Hematopoietic multipotent progenitor cell treated with erythropoietin and hydrocortisone succinate and interleukin-3 and kit ligand, for 4 days (in vitro differentiated cells): ENCODE measurements at regions not wholly inside any gene's neighbourhood (a gene's known extent, or its start where the extent isn't known, plus 50 kb on each side); places are given as distances from the start of the nearest gene placed in this dataset.

Experiments
- DNase-seq: peaks from one replicate; pipeline ENCODE4 v3.0.0-alpha.2; 2015

DNA sequence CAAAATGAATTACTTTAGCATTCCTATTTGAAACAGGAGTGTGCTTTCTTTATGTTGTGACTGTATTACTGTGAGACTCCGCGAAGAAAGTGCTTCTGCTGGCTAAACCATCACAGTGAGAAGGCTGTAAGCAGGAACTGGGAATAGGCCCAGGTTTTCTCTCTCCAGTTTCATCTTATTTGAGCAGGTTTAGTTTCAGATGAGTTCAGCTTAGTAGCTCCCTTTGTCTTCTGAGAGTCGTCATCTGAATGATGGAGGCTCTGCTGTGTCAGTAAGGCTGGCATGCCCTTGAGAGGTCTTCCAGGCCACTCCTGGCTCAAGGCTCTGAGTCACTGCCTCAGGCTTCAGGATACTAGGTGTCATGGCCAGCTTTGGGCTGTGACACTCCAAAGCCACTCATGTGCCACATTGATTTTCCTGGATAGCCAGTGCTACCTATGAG is 205.6 kb upstream of the RGS6 start:
- no peak for DNase-seq

- DNase-seq, result no peak
Measured at GRCh38 chr14:71728386-71728785, 203.8 kb upstream of the RGS6 start.

GRCh38 chr14:71729596-71729995 is 202.6 kb upstream of the RGS6 start:
- no peak for DNase-seq

DNA sequence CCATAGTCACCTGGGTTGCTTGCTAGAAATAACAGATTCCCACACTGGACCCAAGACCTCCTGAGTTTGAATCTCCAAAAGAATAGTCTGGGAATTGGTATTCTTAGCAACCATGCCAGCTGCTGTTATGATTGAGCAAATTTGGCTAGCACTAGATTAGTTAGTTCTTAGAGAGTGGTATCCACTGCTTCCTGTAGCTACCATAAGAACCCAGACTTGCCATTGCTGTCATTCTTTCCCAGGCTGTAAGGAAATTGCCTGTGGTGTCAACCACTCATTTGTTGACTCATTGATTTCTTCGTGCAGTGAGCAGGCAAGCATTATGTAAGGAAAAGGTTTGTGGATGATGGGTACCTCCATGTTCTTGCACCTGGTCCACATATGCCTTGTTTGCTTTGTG is 201.8 kb upstream of the RGS6 start:
- no peak for DNase-seq

DNA sequence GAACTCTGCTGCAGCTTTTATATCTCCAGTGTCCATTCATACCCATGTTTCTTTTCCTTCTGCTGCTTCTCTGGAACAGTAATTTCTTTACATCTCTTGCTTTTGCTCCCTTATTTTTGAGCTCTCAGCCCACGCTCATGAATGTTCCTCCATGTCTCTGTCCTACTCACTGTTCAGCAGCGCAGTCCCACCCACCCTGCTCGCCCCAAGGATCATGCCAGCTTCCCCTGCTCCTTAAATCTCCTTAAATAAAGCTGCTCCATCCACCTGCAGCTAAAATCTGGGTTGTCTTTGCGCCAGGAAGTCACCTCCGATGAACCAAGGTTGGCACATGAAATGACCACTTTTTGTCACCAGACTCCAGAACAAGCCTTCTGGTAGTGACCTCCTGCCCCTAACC is 201.1 kb upstream of the RGS6 start:
- DNase-seq, result no peak

DNA sequence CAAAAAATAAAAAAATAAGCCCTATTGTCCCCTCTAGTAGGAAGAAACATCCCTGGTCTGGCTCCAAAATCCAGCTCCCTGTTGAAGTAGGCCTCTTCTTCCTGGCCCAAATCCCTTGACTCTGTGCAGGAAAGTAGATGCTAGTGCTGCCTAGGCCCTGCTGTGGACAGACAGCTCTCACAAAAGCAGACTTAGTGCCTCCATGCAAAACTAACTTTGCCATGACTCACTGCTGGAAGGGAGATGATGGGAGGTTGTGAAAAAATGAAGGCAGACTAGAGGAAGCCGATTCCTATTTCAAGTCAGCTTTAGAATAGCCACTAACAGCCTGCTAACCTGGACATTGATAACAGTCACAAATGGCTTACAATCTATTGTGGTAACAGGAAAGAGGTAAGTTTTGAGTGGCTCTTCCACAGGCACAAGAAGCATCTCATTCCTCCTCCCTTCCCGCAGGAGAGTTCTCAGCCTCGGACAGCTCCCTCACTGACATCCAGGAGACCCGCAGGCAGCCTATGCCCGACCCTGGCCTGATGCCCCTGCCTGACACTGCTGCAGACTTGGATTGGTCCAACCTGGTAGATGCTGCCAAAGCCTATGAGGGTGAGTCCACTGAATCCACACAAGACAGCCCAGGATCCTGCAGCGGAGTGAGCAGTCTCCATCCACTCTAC is 198.9 kb upstream of the RGS6 start:
- DNase-seq, result no peak

GRCh38 chr14:71734076-71734475 is 198.2 kb upstream of the RGS6 start:
- DNase-seq, result no peak

DNA sequence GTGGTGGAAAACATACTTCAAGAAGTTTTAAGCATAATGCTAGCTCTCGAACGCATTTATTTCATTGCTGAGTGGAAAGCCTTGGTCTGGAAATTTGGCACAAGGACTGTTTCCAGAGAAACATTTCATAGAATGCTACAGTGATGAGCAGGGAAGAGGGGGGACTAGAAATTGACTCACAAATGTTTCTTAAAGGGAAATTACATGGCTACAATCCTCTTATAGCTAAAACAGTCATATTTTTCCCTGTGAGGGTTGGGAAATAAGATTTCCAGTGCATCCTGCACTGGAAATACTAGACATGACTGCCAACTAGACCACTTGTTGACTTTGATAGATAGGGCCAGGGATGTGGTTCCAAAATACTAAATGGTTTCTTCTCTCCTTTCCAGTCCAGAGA is 197.3 kb upstream of the RGS6 start:
- no peak for DNase-seq

DNA sequence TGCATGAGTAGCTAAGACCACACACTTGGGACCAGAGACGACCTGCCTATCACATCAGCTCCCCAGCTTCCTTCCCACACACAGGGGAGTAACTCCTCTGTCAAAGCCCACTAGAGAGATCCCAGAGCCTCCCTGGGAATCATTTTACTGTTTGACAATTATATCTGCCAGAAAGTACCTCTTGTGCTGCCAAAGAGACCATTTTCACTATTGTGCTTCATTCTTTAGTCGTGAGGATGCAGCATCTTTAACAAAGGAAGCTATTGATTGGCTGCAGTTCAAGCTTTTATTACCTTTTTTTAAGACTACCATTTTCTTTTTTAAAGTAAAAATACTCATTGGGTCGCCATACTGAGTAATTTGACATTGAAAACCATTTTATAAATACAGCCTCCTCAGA is 194.5 kb upstream of the RGS6 start:
- DNase-seq, result no peak

DNA sequence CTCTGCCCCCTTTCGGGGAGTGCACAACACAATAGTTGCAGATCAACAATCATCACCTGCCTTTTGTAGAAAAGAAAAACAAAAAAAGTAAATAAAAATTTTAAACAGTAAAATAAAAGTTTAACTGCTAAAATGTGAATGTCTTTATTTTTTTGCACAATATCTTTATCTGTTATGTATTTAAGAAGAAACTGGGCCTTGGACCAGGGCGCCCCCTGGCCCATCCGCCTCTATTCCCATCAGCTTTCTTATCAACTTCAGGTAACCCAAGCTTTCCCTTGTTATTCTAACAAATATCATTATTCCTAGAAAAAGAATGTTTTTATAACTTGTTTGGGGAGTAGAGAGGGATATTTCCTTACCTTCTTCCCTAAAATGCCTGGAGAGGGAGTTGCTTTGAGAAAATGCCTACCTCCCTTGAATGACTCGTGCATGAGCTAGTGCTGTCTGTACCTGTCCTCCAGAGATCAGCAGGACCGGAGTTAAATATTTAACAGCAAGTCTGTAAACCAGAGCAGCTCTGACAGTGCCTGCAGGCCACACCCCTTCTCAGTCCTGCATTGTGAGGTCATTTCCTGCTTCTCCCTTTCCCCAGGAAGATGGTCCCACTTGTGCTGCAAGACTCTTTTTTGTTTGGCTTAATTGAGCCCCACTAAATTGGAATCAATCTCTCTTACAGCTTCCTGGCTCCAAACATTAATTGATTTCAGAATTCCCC is 192.8 kb upstream of the RGS6 start:
- peak; percentile 43 for DNase-seq

- no peak for DNase-seq
Measured at GRCh38 chr14:71741241-71741640, 191.0 kb upstream of the RGS6 start.

DNA sequence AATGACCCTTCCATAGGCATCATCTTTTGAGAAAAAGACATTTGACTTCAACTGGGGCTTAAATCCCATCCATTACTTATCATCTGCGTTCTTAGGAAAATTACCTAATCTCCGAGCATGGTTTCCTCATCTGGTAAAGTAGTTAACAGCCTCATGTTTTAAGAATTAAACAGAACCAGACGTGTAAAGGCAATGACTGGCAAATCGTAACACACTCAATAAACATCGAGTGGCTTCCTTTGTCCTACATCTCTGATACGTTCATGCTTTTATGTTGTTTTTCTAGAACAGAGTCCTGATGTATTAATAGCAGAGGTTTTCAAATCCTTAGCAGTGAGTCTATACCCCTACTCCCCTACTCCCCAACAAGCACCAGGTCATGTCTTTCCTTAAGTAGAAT is 189.7 kb upstream of the RGS6 start:
- DNase-seq, result no peak

- no peak for DNase-seq
Measured at GRCh38 chr14:71745072-71745471, 187.2 kb upstream of the RGS6 start.

DNA sequence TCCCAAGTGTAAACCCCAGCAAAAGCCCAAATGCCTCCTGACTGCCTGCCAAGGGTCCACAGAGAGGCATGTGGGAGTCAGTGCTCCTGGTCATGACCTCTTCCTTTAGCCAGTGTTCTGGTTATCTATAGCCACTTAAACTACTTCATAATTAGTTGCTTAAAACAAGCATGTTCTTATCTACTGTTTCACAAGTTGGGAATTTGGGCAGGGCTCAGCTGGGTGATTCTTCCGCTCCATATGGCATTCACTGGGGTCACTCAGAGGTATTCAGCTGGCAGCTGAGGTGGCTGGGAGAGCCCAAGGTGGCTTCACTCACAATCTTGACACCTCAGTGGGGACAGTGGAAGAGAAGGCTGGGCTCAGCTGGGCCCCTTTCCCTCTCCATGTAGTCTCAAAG is 184.0 kb upstream of the RGS6 start:
- no peak for DNase-seq

GRCh38 chr14:71749613-71750238 is 182.5 kb upstream of the RGS6 start:
- DNase-seq, result peak; percentile 42

GRCh38 chr14:71751264-71751663 is 181.0 kb upstream of the RGS6 start:
- peak; percentile 85 for DNase-seq

DNA sequence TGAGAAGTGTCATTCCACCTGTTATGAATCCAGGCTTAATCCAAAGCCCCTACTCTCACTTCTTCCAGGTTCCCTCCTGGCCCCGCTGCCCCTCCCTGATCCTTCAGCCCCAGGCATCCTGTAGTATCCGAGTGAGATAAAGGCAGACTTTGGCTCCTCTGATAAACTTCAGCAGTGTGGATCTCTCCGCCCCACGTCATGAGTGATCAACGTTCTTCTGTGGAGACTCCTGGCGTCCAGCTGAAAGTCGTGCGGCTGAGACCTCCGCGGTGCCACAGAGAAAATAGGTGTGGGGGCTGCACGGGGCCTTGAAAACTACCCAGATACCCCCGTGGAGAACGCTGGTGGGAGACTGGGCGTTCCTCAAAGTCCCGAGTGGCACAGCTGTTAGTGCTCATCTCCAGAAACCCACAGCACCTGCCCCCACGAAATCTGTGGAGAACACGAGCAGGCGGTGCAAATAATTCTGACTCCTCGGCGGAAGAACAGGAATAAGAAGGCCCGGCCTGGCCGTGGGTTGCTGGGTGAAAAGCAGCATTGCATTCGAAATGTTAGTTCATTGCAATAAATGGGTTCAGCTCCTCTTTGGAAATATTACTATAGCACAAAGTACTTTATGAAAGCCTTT is 180.0 kb upstream of the RGS6 start:
- no peak for DNase-seq

- peak; percentile 88 for DNase-seq
Measured at GRCh38 chr14:71753126-71753830, 179.0 kb upstream of the RGS6 start.

DNA sequence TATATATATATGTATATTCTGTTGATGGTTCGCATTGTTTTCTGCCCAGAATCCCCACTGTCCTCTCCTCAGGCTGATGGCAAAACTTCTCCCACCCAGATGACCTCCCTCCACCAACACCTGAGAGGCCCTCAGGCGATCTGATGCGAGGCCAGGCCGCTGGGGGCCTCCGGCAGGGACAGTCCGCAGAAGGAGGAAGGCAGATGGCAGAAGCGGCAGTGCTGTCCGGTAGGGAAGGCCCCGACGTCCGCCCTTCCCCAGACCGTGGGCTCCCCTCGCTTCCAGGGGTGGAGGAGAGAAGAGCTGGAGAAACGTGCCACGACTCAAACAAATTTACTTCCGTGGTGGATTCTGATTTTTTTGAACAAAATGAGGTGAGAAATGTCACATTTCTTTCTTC is 178.3 kb upstream of the RGS6 start:
- no peak for DNase-seq

DNA sequence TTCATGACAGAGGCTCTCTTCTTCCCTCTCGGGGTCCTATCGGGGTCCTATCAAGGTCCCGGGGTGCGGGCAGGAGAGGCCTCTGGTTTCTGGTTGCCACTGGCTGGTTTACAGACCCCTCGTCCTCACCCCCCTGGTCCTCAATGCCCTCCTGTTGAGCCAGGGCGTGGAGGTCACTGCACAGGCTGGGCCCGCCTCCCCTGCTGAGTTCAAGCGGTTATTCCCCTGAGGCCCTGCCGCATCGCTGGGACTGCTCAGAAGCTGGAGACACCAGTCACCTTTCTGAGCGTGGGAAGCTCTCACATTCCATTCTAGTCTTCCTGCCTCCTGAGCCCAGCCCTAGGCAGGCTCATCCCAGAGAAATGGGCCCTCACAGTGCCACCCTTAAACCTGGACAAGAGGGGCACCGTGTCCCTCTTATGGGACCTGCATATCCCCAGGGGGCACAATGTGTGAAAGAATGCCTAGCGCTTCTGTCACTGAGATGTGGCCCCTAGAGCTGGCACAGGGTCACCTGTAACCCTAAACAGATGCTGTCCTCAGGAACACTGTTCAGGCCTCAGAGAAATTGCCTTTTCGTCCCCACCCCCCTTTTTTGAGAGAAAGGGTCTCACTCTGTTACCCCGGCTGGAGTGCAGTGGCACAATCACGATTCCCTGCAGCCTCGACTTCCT is 177.7 kb upstream of the RGS6 start:
- DNase-seq, result no peak

- DNase-seq, result no peak
Measured at GRCh38 chr14:71758229-71758951, 173.8 kb upstream of the RGS6 start.

- DNase-seq, result no peak
Measured at GRCh38 chr14:71762575-71762974, 169.7 kb upstream of the RGS6 start.
